HG03103 (cell line): ENCODE measurements at regions not wholly inside any gene's neighbourhood (a gene's known extent, or its start where the extent isn't known, plus 50 kb on each side); places are given as distances from the start of the nearest gene placed in this dataset.

Source experiments
- ATAC-seq: cut with Tn5 transposase; IDR thresholded peaks from one replicate; pipeline ENCODE4 v1.9.1; 2021; ENCODE audit warnings: low read depth; ENCODE audit not compliant: unreplicated experiment

DNA sequence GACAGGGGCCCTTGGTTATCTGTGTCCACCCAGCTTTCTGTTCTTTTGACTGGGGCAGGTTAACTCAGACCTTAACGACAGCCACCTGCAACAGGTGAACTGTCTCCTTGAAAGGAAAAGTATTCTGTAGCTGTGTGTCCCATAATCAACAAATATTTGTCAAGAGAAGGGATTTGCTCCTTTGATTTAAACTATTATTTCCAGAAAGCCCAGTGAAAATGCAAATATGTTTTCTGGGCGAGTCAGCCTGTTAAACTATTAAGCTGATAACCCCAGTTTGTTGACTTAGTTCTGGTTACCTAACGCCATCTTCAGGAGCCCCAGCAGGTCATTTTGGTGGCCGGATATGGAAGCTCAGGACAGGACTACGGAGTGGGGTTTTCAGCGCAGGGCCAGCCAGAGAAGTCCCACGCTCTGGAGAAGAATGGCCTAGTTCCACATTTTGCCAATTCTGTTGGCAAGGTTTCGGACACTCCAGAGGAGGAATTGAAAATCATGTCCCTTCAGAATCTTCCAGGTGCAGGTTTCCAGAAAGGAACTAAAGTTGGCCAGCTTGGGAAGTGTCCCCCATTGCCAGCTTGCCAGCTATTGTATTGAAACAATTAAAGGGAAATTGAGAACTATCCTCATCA, 54.5 kb downstream of the ADRA2A start:
- no peak for ATAC-seq

DNA sequence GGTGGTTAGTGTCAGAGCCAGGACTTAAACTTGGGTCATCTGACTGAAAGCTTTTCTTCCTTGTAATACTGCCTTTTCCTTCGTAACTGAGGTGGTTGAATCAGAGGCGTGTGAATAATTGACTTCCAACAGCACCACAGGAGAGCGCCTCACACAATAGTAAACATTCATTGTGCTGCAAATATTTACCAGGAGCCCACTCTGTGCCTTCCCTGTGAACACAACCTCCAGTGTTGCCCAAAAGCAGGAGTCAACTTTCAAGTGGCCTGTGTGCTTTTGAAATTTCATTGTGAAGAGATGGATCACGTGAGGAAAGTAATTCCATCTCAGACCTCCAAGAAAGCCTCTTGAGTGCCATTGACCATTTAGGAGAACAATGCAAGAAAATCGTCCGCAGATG, 60.2 kb downstream of the ADRA2A start:
- no peak for ATAC-seq

DNA sequence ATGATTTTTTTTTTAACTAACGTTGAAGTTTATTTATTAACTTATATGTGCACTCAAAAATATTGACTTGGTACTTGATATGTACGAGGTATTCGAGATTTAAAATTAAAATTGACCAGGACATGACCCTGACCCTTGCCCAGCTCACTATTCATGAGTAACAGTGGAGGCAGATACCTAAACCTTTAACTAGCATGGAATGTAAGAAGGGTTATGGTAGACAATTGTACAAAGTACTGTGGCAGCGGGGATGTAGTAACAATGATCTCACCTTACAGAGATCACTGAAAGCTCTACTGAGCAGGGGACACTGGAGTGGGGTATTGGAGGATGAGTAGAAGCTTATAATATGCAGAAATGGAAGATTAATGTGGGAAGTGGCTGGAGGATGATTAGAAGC, 60.8 kb downstream of the ADRA2A start:
- ATAC-seq: no peak

DNA sequence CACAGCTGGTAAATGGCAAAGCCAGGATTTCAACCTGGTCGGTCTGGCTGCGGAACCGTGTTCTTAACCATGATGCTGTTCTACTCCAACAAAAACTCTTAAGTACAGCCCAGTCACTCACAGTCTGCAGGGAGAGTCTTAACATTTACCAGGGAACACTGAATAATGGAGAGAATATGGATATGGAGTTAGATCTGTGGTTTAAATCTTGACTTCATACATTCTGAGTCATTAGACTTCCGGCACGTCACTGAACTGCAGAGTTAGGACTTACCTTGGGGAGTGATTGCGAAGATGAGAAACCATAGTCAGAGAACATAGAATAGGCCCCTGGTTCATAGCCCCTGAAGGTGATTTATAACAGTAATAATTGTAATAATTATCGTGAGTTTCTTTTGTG, 61.7 kb downstream of the ADRA2A start:
- no peak for ATAC-seq

DNA sequence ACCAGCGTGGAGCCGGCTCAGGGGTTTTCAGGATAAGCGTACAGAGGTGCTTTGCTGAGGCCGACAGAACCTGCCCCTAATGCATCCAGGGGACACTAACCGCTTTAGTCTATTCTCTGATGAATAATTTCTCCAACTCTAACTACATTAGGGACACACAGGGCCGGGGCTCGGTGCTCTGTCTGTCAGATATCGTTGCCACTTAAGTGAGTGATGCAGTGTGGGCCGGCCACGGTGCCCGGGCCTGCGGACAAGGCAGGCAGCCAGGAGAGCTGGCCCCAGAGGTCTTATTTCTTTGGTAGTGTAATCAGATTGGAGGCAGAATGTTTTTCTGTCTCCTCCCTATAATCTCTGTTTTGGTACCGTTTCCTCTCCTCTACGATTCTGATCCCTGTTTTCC, 62.7 kb downstream of the ADRA2A start:
- ATAC-seq: no peak

DNA sequence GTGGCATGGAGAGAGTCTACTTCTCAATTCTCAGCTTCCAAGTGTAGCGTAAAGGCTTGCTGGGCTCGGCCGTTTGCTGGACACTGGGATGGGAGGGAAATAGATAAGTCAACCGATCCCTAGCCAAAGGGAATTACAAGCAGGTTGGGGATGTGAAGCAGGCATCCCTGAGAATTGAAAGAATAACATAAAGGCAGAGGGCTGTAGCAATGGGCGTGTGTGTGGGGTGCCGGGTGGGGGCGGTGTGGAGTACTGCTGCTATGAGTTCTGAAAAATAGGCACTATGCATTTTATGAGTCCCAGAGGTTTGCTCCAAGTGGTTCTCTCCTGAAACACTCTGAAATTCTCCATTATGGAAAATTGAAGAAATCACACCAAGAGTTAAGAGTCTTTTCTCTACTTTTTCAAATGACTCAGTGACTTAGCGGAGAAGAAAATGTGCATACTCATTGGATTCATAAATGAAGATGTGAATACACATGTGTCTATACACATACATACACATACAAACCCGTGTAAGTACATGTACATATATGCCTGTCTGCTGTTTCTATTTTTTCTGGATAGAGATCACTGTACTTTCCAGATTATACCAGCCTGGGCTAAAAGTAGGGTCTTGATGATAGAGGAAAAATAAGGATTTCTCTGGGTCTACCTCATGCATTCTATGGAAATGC, 65.4 kb downstream of the ADRA2A start:
- no peak for ATAC-seq

DNA sequence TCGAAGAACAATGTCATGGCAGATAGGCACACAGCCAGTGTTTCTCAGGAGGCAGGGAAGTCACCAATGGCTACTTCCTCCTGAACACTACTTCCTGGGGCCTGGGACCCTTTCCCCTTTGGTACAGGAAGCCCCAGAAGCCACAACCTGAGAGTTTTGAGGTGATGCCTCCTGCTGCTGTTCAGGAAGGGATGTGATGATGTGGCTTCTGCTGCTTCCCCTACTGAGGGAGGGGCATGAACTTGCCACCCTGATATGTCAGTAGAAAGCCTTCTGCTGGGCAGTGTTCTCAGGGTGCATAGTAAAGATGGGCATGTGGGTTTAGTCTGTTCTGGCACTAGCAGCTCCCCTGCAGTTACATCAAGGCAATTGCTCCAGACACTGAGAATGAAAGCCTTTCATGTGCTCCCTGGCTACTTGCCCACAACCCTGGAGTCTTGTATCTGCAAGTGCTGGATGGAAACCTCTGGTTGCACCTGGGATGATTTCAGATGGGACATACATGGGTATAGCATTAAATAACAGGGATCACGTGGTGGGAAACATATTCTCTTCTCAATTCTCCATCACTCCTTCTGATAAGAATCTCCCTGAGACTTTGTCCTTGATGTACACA, 69.3 kb downstream of the ADRA2A start:
- ATAC-seq: no peak

DNA sequence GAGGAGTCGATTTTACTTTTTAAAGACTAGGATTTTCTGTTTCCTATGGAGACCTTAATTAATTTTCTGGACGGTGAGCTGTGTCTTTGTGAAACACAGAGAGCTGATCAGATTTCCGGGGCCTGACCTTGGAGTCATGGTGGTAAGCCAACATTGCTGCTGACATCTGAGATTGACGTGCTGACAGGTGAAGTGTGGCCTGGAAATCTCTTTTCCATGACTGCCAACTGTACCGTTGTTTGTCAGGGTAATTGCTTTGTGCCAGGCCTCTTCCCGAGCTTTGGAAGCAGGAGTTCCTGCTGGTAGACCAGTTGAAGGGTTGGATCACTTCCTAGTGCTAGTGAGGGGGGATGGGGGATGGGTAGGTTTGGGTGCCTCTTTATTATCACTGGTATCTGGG, 71.2 kb downstream of the ADRA2A start:
- no peak for ATAC-seq

DNA sequence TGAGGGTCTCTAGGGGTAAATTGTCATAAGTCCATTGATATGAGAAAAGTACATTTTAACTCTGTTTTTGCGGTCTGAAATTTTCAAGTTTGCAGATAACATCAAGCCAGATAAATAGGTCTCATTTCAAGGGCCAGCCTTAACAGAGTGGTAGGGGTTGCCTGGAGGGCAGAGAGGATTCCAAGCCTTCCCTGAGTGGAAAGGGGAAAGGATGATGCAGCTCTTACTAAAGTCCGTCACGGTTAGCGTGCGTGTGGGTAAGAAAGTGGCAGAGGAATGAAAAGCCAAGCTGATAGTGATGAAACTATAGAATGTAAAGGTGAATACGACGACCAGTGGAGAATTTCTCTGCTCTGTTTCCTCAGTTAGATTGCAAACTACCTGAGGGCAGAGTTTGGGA, 71.6 kb downstream of the ADRA2A start:
- ATAC-seq: no peak

DNA sequence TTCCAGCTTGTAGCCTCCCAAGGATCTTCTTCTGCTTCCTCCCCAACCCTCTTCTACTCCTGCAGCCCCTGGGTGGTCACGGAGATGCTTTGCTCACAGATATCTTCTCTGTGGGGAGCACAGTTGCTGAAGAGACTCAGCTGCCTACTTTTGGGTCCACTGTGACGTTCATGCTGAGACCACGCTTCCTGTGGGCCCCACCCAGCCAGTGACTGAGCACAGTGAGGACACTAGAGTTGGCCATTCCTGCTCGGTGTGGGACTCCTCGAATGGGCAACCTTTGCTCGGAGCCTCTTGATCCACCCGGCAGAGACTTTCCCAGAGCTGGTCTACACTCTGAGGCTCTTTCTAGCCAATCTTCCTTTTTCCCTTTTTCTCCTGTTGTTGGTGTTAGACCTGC, 73.9 kb downstream of the ADRA2A start:
- no peak for ATAC-seq

DNA sequence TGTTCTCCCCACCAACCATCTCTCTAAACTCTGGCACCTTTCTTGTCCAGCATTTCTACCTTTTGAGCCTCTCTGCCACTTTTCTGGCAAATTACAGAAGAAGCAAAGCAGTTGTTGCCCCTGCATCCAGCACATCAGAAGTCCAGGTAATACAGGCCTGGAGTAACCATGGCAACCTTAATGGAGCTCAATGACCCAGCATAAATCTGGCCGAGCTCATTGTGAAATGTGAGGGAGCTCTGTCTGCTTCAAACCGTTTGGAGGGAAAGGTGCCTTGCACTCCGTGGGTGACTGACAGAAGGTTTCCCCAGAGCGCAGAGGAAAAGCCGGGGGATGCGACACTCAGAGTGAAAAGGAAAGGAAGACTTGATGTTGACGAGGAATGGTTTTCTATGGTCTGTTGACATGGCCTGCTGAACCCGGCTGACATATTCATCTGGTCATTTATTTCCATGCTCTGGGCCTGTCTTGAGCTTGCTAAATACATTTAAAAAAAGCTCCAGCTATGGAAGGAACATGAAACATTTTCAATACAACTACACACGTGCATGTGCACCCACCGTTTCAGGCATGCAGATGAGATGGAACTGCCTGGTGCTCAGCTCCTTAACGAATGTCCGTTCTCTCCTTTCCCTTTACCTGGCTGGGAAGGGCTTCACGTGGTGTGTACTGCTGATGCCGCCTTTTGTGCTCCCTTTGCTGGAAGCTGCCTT, 74.9 kb downstream of the ADRA2A start:
- no peak for ATAC-seq

DNA sequence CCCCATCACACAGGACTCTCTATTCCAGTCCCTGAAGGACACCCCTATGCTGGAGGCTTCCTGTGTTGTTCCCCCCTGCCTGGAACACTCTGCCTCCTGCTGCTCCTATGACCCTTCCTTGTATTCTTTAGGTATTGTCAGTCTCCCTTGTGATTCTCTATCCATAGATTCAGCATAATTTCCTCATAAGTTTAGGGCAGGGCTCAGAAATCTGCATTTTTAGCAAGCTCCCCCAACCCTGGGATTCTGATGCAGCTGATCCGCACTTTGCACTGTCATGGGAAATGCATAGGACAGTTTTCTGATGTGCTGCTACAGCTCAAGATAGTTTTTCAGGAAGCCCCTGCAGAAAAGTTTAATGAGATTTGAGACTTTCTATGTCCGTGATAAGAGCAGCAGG, 79.9 kb downstream of the ADRA2A start:
- ATAC-seq: no peak

DNA sequence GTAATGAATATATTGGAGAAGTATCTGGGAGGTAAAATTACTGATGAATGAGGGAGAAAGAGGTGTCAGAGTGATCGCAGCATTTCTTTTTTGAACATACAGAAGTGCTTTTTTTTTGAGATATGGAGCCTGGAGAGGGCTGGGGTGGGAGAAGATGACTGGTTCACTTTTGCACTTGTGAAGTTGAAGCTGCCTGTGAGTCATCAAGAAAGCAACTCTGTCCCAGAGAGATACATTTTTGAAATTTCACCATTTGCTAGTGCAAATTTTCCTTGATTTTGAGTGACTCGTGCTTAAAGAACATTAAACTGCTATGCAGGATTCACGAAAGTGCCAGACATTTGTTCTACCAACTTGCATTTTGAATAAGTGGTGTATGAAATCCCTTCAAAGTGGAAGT, 81.8 kb downstream of the ADRA2A start:
- no peak for ATAC-seq

DNA sequence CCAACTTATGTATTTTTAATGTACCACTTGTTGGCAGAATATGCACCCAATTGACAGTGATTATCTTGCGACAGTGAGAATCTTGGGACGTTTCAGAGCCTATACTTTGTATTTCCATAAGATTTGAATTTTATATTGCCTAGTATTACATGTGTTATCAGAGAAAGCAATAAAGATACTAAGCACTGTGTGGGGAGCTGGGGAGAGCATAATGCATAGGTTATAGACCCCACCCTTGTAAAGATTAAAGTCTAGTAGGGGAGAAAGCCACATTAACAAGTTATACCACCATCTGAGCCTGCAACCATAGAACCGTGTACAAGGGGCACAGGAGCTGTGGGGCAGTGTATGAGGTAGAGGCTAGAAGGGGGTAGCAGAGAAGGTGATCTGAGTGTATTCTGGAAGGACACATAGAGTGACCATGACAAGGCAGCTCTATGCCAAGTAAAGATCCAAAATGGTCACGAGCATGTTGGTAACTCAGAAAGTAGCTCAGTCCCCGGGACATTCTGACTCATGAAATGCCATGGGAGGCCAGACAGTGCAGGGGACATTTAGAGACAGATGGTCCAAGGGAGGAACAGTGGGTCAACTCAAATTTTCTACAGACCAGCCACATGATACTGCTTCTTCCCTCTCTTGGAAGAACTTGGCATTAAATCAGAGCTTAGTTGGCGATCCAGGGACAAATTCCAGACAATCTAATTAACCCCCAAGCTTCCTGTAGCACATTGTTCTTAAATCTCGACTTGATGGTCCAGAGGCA, 84.5 kb downstream of the ADRA2A start:
- no peak for ATAC-seq

DNA sequence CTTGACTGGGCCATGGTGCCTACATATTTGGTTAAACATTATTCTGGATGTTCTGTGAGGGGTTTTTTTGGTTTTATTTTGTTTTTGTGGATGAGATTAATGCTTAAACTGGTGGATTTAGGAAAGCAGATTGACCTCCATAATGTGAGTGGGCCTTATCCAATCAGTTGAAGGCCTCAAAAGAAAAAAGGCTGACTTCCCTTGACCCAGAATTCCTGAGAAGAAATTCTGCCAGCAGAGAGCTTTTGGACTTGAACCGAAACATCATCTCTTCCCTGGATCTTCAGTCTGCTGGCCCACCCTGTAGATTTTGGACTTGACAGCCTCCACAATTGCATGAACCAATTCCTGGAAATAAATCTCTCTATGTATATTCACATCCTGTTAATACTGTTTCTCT, 94.4 kb downstream of the ADRA2A start:
- ATAC-seq: no peak

DNA sequence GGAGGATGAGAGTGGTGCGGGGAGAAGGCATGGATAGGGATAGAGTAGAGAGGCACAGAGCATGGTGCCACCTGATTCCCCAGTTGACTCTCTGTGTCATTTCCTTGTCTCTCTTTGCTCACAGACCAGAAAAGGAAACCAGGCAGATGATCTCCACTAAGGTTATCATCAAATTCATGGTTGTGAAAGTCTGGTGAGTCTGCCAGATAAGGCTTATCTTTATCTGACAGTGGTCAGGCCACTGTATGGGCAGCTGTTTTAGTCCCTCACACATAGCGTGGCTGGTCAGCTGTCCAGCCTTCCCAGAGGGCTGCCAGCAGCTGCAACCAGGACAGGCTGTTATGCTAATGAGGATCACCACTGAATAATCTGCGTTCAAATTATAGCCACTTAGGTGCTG, 99.0 kb downstream of the ADRA2A start:
- ATAC-seq: no peak

DNA sequence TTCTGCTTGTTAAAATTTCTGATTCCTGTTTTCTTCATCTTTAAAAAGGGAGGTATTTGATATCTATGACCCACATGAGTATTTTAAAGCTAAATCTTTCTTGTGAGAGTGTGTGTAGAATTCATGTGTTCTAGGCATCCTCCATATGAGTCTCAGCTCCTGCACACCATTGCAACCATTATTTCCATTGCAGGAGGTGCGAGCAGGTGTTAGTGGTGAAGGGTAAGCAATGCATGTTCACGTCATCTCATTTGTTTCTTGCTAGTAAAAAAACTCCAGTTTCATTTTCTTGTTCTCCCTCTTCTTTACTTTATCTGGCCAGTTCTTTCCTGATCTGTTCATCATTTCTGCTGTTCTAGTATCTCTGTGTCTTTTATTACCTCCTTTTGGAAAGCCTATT, 100.5 kb downstream of the ADRA2A start:
- no peak for ATAC-seq

DNA sequence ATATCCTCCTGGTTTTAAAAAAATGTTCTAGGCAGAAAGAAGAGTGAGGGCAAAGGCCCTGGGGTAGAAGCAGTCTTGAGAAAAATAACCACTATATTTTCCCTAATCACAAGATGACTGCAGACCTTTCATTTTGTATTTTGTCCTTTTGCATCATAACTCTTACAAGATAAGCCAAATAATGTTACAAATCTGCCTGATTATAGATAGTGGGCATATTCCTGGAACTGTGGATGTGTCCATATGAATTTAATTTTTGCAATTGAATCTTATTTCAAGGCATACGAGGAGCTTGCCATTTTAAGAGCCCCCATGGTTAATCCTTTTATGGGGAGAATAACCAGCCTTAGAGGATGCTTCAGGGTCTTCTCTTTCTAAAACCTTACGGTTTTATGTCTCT, 102.7 kb downstream of the ADRA2A start:
- no peak for ATAC-seq

DNA sequence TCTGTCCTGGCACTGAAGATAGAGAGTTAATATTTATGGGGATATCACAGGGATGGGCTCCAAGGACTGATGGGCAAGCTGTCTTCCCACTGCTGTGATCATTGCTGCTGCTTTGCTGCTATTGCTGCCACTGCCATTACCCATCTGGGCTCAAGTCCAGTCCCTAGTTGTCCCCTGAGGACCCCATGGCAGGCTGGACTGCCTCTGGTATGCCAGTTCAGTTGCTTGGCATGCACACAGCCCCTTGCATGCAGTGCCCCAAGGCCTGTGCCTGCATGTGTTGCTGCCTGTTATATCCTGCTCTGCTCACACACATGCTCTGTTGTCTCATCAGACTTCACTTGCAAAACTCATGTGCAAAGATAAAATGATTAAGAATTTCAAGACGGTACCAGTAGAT, 109.5 kb downstream of the ADRA2A start:
- ATAC-seq: no peak

DNA sequence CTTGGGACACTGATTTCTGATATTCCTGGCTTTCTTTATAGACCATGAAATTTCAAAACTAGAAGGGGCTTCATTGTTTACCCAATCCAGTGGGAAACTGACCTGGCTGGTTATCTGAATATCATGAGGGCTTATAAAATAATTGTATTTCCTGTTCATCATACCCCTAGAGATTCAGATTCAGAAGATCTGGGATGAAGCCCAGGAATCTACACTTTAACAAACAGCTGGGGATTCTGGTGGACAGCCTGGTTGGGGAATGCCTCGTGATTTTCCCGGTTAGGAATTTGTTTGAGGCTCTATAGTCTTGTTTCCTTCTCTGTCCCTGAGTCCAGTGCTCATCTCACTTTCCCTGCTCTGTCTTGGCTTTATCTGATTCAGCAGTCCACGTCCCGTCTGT, 110.3 kb downstream of the ADRA2A start:
- ATAC-seq: no peak

DNA sequence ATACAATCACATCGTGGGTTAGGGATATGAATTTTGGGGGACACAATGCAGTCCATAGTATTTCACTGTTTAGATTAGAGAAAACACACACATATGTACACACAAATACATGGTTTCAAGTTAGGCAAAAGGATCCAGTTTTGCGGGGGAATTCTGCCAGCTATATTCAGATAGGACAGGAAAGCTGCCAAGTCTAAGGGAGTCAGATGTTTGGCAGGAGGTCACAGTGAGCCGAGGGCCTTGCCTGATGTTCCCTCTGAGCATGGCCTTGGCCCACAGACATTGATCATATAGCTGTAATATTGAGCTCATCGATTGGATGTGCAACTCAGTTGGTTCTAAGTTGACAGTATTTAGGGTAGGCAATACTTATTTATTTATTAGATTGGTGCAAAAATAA, 122.8 kb downstream of the ADRA2A start:
- ATAC-seq: no peak
